GM12878 (cell line): ENCODE measurements at regions not wholly inside any gene's neighbourhood (a gene's known extent, or its start where the extent isn't known, plus 50 kb on each side); places are given as distances from the start of the nearest gene placed in this dataset.

Source experiments
- ATAC-seq: fragments of 200-7000 bp; cut with Tn5 transposase; 3 replicates; pipeline ENCODE4 v1.9.1; 2020; ENCODE audit warnings: mild to moderate bottlenecking, moderate library complexity
- BruUV-seq: library from RNA; stranded (reverse); fragments of 400-500 nt; replicated peaks from 2 replicates; lab custom pipeline; 2021; lab: Mats Ljungman, UMichigan
- CTCF ChIA-PET: fragments of 300-600 bp; sonication (Branson Sonifier 250); formaldehyde crosslinking; extraction: SDS; loops from one replicate; lab custom pipeline; 2021; ENCODE audit warnings: inconsistent platforms; lab: Yijun Ruan, JAX
- POLR2A ChIA-PET: fragments of 350-600 bp; formaldehyde crosslinking; extraction: SDS; loops from one replicate; lab custom pipeline; 2021; ENCODE audit warnings: inconsistent platforms; lab: Charles Lee
- RAD21 ChIA-PET: fragments of 300-600 bp; sonication (Branson Sonifier 250); formaldehyde crosslinking; loops from one replicate; lab custom pipeline; 2023; ENCODE audit warnings: antibody characterized with exemption; ENCODE audit not compliant: unreplicated experiment; lab: Charles Lee
- SMC1A ChIA-PET: fragments of 300-600 bp; sonication (Branson Sonifier 250); formaldehyde crosslinking; loops from one replicate; lab custom pipeline; 2023; ENCODE audit not compliant: unreplicated experiment, uncharacterized antibody; lab: Charles Lee
- DNase-seq: peaks from one replicate; pipeline ENCODE4 v3.0.0-alpha.2; 2011; ENCODE audit warnings: low read depth, low spot score
- FAIRE-seq: peaks from 3 replicates; lab custom pipeline; 2011; peaks lifted over from hg19 to GRCh38; lab: Jason Lieb, UNC
- H2AFZ ChIP-seq: 2 replicates; pipeline ENCODE4 v1.6.0; 2011; ENCODE audit warnings: low read depth, low read length, control low read depth; ENCODE audit not compliant: control insufficient read depth
- H3K27ac ChIP-seq: 2 replicates; pipeline ENCODE4 v1.5.1; 2011; ENCODE audit warnings: control low read depth; ENCODE audit not compliant: control insufficient read depth, insufficient read depth
- H3K27me3 ChIP-seq, 2 experiments: replicated peaks in 1 of 2; 2 replicates each; pipeline versions ENCODE4 v1.6.0 to v1.6.1; 2011; ENCODE audit warnings: low read length in 1 of 2; ENCODE audit not compliant: control insufficient read depth in 2 of 2, insufficient read depth in 2 of 2
- H3K36me3 ChIP-seq, 2 experiments: 2 replicates each; pipeline ENCODE4 v1.5.1; 2011; ENCODE audit warnings: low read length in 1 of 2; ENCODE audit not compliant: control insufficient read depth in 2 of 2, insufficient read depth in 2 of 2
- H3K4me1 ChIP-seq: 2 replicates; pipeline ENCODE4 v1.6.1; 2011; ENCODE audit warnings: mild to moderate bottlenecking, low read length, moderate library complexity, mixed read lengths; ENCODE audit not compliant: control insufficient read depth, insufficient read depth
- H3K4me2 ChIP-seq: 2 replicates; pipeline ENCODE4 v1.6.0; 2011; ENCODE audit warnings: control low read depth; ENCODE audit not compliant: control insufficient read depth, insufficient read depth
- H3K4me3 ChIP-seq: fragments of 200-600 bp; sonication (generic); 2 replicates; pipeline ENCODE4 v1.5.1; 2016
- H3K79me2 ChIP-seq: 2 replicates; pipeline ENCODE4 v1.6.0; 2011; ENCODE audit warnings: low read length; ENCODE audit not compliant: control insufficient read depth, insufficient read depth
- H3K9ac ChIP-seq: 2 replicates; pipeline ENCODE4 v1.8.0; 2011; ENCODE audit warnings: low read length, control low read depth, mixed read lengths; ENCODE audit not compliant: control insufficient read depth, insufficient read depth
- H3K9me3 ChIP-seq: replicated peaks from 3 replicates; pipeline ENCODE4 v1.5.1; 2011; ENCODE audit warnings: mild to moderate bottlenecking, low read length; ENCODE audit not compliant: control insufficient read depth, insufficient read depth
- H4K20me1 ChIP-seq: 2 replicates; pipeline ENCODE4 v1.6.0; 2011; ENCODE audit not compliant: control insufficient read depth, insufficient read depth
- CHD2 ChIP-seq: IDR thresholded peaks from 2 replicates; pipeline ENCODE4 v1.6.1; 2011; ENCODE audit warnings: low read depth, low read length, improper control_type of control experiment, borderline replicate concordance
- E4F1 ChIP-seq: fragments of 450-650 bp; IDR thresholded peaks from 2 replicates; pipeline ENCODE4 v1.6.1; 2018; ENCODE audit warnings: borderline replicate concordance, mild to moderate bottlenecking; ENCODE audit not compliant: partially characterized antibody
- EED ChIP-seq: sonication (generic); IDR thresholded peaks from 2 replicates; pipeline ENCODE4 v1.6.1; 2016; ENCODE audit warnings: antibody characterized with exemption, low read depth
- KLF5 ChIP-seq: fragments of 450-650 bp; IDR thresholded peaks from 2 replicates; pipeline ENCODE4 v1.6.1; 2014; ENCODE audit warnings: mild to moderate bottlenecking; ENCODE audit not compliant: partially characterized antibody
- LARP7 ChIP-seq: fragments of 450-650 bp; IDR thresholded peaks from 2 replicates; pipeline ENCODE4 v1.6.1; 2017; ENCODE audit warnings: mild to moderate bottlenecking
- MTA2 ChIP-seq: fragments of 450-650 bp; IDR thresholded peaks from 2 replicates; pipeline ENCODE4 v1.6.1; 2016; ENCODE audit warnings: low read depth, mild to moderate bottlenecking, moderate library complexity
- NFYA ChIP-seq: IDR thresholded peaks from 2 replicates; pipeline ENCODE4 v1.6.1; 2011; ENCODE audit warnings: low read depth, mild to moderate bottlenecking, low read length, improper control_type of control experiment, borderline replicate concordance
- NRF1 ChIP-seq: conservative IDR thresholded peaks from 2 replicates; pipeline ENCODE4 v1.6.1; 2011; ENCODE audit warnings: mild to moderate bottlenecking, low read depth, low read length, improper control_type of control experiment
- RBBP5 ChIP-seq: fragments of 200-600 bp; sonication (generic); conservative IDR thresholded peaks from 2 replicates; pipeline ENCODE4 v1.6.1; 2016
- SREBF1 ChIP-seq: IDR thresholded peaks from 2 replicates; pipeline ENCODE4 v1.6.1; 2012; ENCODE audit warnings: mild to moderate bottlenecking, low read length
- TBL1XR1 ChIP-seq: IDR thresholded peaks from 2 replicates; pipeline ENCODE4 v1.6.1; 2012; ENCODE audit warnings: low read depth, low read length, improper control_type of control experiment
- TCF12 ChIP-seq: IDR thresholded peaks from 2 replicates; pipeline ENCODE4 v1.6.1; 2011; ENCODE audit warnings: low read depth, mild to moderate bottlenecking, low read length
- TCF3 ChIP-seq: IDR thresholded peaks from 2 replicates; pipeline ENCODE4 v1.6.1; 2012; ENCODE audit warnings: low read depth, mild to moderate bottlenecking, low read length, borderline replicate concordance; ENCODE audit not compliant: insufficient read depth
- TCF7 ChIP-seq: IDR thresholded peaks from 2 replicates; pipeline ENCODE4 v1.6.1; 2014; ENCODE audit warnings: antibody characterized with exemption, borderline replicate concordance
- WRNIP1 ChIP-seq: IDR thresholded peaks from 2 replicates; pipeline ENCODE4 v1.6.1; 2011; ENCODE audit warnings: low read depth, low read length, improper control_type of control experiment, borderline replicate concordance
- ZNF274 ChIP-seq: IDR thresholded peaks from one replicate; pipeline ENCODE4 v1.8.0; 2011; ENCODE audit not compliant: insufficient read length, insufficient read depth
- WGBS: methylation state at CpG from one replicate; pipeline ENCODE4 v1.1.6; 2016; ENCODE audit warnings: low lambda C conversion rate; ENCODE audit not compliant: insufficient replicate concordance, insufficient coverage; ENCODE audit errors: missing lambda C conversion rate; 5-methylcytosine and 5-hydroxymethylcytosine counted together
- in situ Hi-C: fragments of 300-500 bp; cut with MboI; formaldehyde crosslinking; loops from 9 replicates; pipeline ENCODE4 v1.14.3; 2018; ENCODE audit warnings: mixed read lengths
- intact Hi-C: fragments of 100-400 bp; cut with micrococcal nuclease; formaldehyde crosslinking; loops from one replicate; pipeline ENCODE4 v1.14.2; 2022; ENCODE audit not compliant: unreplicated experiment
- TF ChIP-seq, protein P1 (sequence below): fragments of 450-650 bp; IDR thresholded peaks from 2 replicates; pipeline ENCODE4 v1.6.1; 2016; ENCODE audit warnings: mild to moderate bottlenecking, moderate library complexity, borderline replicate concordance

DNA sequence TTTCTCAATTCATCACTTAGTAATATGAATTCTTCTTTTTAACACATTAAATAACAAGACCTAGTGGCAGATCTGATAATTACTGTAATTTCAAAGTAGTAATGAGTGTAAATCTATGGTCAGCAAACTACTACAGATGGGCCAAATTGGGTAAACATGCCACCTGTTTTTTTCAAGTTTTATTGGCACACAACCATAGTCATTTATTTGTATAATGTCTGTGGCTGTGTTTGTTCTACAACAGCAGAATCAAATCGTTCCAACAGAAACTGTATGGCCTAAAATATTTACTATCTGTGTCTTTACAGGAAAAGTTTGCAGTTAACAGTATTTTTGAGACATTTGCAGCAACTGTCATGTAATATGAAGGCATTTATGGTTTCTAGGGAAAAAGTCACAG lies 86.1 kb upstream of the EYA2 start:
- Histone ChIP-seq H3K36me3 (no peaks in the 10 kb centered on the region), H3K4me3 (no peak overlapping the region), H3K9ac (no peak overlapping the region), H3K79me2 (no peaks in the 10 kb centered on the region), H3K4me2 (no peak overlapping the region), H3K9me3 (no peaks in the 10 kb centered on the region), H3K27me3 (peaks cover 0 to 1% of the 10 kb centered on the region in 2 experiments; a peak in 2 of 4 replicates), H3K27ac (no peak overlapping the region), H4K20me1 (no peaks in the 10 kb centered on the region), H3K4me1 (no peaks in the 10 kb centered on the region), H2AFZ (no peak overlapping the region)
- in situ Hi-C loops (no loop called here), intact Hi-C loops (no loop called here)
- no TSS peak for BruUV-seq
- ChIA-PET POLR2A (no interaction called here), SMC1A (no interaction called here), CTCF (no interaction called here), RAD21 (no interaction called here)
- WGBS: 0% methylated on average over 1 of the region's 1 CpG
- ATAC-seq: no peak
- no peak for DNase-seq
- TF ChIP-seq EED (no peak), CHD2 (no peak), KLF5 (no peak), RBBP5 (no peak), TCF12 (no peak), E4F1 (no peak), TCF7 (no peak), MTA2 (no peak), NFYA (no peak), ZNF274 (no peak), WRNIP1 (no peak), NRF1 (no peak), TCF3 (no peak), SREBF1 (no peak), LARP7 (no peak), TBL1XR1 (no peak)
- TF ChIP-seq, protein P1, sequence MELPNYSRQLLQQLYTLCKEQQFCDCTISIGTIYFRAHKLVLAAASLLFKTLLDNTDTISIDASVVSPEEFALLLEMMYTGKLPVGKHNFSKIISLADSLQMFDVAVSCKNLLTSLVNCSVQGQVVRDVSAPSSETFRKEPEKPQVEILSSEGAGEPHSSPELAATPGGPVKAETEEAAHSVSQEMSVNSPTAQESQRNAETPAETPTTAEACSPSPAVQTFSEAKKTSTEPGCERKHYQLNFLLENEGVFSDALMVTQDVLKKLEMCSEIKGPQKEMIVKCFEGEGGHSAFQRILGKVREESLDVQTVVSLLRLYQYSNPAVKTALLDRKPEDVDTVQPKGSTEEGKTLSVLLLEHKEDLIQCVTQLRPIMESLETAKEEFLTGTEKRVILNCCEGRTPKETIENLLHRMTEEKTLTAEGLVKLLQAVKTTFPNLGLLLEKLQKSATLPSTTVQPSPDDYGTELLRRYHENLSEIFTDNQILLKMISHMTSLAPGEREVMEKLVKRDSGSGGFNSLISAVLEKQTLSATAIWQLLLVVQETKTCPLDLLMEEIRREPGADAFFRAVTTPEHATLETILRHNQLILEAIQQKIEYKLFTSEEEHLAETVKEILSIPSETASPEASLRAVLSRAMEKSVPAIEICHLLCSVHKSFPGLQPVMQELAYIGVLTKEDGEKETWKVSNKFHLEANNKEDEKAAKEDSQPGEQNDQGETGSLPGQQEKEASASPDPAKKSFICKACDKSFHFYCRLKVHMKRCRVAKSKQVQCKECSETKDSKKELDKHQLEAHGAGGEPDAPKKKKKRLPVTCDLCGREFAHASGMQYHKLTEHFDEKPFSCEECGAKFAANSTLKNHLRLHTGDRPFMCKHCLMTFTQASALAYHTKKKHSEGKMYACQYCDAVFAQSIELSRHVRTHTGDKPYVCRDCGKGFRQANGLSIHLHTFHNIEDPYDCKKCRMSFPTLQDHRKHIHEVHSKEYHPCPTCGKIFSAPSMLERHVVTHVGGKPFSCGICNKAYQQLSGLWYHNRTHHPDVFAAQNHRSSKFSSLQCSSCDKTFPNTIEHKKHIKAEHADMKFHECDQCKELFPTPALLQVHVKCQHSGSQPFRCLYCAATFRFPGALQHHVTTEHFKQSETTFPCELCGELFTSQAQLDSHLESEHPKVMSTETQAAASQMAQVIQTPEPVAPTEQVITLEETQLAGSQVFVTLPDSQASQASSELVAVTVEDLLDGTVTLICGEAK: no peak
- FAIRE-seq: no peak
